Glomerular visceral epithelial cell (primary cell): ENCODE measurements at regions not wholly inside any gene's neighbourhood (a gene's known extent, or its start where the extent isn't known, plus 50 kb on each side); places are given as distances from the start of the nearest gene placed in this dataset.
"Not testable (repeated sequence)": the region's sequence is repeated elsewhere in the genome, so short reads cannot be mapped to it uniquely, and the experiment has no call there.

Experiments
- DNase-seq: peaks from one replicate; pipeline ENCODE4 v3.0.0-alpha.2; 2016; ENCODE audit errors: extremely low spot score

DNA sequence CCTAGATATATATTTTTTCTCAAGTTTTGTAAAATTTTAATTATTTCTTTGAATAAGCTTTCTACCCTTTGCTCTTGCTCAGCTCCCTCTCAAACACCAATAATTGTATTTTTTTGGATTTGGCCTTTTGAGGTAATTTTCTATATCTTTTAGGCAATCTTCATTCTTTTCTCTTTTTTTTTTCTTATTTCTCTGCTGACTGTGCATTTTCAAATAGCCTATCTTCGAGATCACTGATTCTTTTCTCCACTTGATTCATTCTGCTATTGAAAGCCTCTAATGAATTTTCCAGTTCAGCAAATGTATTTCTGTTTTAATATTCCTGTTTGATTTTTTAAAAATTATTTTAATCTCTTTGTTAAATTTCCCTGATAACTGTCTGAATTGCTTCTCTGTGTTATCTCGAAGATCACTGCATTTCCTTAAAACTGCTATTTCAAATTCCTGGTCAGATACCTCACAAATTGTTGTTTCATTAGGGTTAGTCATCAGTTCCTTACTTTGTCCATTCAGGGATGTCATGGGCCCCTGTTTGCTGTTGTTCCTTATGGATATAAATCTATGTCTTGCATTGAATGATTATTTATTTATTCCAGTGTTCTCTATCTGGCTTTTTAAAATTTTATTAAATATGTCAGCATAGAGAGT is 100.1 kb upstream of the UNC5B start:
- no peak for DNase-seq

DNA sequence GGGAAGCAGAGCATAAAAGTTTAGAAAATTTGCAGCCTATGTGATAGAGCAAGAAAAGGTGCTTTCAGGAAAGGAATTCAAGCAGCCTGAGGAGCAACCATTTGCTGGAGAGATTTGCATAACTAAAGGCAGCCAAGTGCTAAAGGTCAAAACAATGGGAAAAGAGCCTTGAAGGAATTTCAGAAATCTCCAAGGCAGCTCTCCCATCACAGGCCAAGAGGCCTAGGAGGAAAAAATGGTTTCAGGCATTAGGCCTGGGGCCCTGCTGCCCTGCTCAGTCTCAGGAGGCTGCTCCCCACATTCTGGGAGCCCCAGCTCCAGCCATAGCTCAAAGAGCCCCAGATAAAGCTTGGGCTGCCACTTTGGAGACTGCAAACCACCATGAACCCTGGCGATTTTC is 95.9 kb upstream of the UNC5B start:
- no peak for DNase-seq

DNA sequence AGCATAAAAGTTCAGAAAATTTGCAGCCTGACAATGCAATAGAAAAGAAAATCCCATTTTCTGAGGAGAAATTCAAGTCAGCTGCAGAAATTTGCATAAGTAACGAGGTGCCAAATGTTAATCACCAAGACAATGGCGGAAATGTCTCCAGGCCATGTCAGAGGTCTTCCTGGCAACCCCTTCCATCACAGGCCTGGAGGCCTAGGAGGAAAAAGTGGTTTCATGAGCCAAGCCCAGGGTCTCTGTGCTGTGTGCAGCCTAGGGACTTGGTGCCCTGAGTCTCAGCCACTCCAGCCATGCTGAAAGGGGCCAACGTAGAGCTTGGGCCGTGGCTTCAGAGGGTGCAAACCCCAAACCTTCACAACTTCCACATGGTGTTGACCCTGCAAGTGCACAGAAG is 94.8 kb upstream of the UNC5B start:
- not testable (repeated sequence) for DNase-seq

DNA sequence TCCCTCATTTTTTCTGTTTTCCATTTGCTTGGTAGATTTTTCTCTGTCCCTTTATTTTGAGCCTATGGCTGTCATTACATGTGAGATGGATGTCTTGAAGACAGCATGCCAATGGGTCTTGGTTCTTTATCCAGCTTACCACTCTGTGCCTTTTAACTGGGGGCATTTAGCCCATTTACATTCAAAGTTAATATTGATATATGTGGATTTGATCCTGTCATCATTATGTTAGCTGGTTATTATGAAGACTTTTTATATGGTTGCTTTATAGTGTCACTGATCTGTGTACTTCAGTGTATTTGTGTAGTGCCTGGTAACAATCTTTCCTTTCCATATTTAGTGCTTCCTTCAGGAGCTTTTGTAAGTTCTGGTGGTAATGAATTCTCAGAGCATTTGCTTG is 89.3 kb upstream of the UNC5B start:
- DNase-seq, result no peak

DNA sequence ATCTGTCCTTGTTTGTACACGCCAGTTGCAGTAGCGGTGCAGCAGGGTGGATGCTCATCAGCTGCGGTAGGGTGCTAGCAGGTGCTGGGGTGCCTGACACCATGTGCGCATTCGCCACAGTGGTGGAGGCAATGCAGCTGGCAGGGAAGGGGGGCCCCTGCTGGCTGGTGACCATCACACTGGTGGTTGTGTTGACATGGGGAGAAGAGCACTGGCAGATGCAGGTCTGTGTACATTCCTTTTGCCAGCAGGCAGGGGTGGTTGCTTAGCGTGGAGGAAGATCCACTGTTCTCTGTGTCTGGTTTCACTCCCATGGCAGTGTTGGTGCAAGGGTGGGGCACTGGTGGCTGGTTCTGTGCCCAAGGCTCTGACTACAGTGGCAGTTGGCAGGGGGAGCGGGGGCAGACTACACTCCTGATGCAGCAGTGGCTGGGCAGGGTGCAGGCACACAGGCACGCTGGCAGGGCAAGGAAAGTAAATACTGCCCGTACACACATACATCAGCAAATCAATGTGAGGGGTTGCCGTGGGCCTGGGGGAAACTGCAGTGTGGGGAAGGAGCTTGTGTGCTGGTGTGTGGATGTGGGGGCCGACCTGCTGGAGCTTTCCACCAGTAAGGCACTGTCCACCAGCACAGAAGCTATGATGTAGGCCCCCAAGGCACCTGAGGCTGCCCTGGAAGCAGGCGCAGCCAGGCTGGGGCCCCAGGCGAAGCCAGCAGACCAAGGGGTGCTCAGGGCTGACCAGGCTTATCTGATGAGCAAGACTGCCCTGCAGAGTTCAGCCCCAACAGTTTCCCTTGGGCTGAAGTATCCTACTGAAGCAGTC is 87.2 kb upstream of the UNC5B start:
- no peak for DNase-seq

DNA sequence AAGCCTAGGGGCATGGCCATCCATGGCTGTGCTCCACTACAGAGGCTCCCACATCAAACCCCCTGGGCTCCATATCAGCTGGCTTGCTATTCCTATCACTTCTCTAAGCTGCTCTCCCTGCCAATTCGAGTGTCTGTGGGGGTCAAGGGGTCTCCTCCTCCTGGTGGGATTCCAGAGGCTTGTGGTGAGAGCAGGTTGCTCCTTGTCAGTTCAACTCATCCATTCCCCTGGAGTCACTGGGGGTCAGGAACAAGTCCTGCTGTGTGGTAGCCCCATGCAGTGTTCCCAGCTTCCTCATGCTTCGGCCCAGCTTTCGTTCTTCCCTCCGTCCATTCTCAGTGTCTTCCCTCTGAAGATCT is 86.6 kb upstream of the UNC5B start:
- DNase-seq, result no peak

DNA sequence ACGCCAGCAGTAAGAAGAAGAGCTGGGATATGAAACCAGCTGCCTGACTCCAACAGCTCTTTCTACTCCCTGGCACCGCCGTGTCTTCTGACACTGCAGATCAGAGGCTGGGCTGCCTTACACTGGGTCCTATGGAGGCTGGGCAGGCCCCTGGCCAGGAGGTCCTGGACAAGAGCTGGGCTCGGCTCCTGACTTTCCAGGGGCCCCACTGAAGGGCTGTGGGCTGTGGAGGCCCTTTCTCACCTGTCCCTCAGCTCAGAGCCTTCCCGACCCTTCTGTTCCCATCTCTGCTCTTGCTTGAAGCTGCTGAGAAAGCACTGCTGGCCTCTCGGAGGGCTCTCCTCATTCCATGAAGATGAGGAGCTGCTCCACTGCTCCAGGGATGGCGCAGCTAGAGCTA is 85.9 kb upstream of the UNC5B start:
- no peak for DNase-seq

DNA sequence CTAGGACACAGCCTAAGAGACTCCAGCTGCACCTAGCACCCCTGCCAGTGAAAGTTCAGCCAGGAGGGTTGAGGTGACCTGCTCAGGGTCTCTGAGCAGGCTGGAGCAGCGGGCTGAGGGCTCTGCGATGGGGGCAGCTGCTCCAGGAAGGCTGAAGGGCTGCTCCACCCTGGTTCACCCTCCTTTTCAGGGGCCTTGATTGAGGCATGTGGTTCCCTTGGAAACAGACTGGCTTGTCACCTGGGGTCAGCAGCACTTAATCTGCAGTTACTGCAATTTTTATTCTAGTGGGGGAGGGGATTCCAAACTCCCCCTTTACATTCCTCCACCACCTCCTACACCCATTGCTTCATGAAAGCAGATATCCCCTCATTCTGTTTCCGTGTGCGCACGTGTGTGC is 85.3 kb upstream of the UNC5B start:
- no peak for DNase-seq

DNA sequence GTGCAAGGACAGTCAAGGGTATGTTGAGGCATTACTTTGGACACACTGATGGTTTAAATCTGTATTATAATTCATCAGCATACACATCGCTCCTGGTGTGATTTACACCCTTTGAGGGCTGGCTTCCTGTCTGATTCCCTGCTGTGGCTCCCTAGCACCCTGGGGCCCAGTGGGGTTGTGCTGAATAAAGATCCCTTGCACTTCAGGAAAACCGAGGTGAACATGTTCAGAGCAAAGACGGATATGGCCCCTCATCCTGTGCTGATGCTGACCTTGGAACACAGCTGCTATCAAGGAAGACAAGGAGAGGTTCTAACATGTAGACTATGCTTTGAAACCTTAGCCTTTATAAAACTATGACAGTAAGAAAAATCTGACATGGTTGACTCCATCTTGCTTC is 84.6 kb upstream of the UNC5B start:
- no peak for DNase-seq

DNA sequence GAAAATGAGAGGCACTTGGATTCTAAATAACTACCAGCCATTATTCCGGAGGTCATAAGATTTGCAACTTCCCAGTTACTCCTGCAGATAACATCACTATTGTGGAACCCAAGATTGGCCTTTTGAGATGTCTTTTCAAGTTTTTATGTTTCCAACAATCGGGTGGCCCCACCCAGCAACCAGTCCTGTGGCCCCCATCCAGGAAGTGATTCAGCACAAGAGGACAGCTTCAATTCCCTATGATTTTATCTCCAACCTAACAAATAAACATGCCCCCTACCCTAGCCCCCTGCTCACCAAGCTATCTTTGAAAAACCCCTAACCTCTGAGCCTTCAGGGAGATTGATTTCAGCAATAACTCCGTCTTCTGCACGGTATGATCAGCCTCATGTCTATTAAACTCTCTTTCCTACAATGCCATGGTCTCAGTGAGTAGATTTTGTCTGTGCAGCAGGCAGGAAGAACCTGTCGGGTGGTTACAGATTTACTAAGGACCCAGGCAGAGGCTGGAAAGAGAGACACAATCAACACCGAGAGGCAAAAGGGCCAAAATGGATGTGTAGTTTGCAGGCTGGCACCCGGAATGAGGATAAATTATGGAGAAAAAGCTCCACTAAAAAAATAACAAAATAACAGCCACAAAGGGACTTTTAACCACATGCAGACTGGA is 83.9 kb upstream of the UNC5B start:
- DNase-seq, result no peak

DNA sequence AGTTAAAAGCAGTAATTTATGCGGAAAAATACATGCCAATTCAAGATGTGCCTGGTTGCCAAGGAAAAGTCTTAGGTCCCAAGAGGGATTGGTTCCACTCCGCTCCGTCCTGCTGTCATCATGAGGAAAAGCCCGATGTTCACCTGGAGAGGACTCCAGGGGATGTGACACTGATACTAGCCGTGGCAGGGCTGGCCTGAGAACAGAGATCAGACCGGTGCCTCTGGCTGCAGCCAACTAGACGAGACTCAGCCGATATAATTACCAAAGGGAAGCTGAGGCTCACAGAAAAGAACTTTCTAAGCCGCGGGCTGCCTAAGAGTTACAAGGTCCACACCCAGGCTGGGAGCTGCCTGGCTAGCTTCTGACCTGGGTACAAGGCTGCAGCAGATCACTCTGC is 81.3 kb upstream of the UNC5B start:
- no peak for DNase-seq

DNA sequence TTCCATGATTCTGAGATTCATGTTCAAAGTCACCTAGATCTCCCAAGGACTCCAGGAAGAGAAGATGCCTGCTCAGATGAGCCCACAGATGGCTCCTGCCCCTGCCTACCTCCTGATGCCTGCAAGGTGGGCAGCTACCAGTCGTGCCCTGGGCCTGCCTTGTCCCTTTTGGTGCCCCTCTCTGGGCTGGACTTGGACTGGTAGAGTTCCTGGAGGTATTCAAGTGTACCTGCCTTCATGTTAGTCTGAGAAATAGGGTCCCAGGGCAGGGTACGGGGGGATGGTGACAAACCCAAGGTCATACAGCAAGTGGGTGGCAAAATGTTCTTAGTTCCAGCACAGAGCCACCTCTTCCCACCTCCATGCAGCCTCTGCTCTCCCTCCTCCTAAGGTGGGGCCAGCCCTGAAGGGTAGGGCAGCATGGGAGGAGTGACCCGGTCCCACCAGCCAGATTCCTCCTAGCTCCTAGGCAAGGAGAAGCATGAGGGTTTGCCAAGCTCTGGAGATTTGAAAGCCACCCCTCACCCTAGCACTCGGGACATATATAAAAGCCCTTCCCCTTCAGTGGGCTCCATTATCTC is 80.8 kb upstream of the UNC5B start:
- no peak for DNase-seq

DNA sequence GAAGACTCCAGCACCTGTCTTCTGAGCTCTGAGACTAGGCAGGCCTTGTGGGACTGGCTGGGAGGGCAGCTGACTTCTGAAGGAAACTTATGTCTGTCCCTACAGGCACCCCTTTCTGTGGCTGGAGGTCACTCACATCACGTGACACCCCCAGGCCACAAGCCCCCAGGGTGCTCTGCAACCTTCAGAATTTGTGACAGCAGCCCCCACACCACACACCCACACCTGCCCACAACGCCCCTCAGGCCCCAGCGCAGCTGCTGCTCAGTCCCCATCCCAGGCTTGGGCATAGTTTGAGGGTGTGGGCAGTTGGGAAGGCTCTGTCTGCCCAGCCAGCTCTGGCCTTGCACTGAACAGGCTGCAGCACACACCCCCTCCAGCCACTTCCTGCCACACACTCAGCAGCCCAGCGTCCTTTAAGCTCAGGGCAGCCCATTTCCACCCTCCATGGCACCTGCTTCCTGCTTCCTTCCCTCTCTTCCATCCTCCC is 80.0 kb upstream of the UNC5B start:
- no peak for DNase-seq

DNA sequence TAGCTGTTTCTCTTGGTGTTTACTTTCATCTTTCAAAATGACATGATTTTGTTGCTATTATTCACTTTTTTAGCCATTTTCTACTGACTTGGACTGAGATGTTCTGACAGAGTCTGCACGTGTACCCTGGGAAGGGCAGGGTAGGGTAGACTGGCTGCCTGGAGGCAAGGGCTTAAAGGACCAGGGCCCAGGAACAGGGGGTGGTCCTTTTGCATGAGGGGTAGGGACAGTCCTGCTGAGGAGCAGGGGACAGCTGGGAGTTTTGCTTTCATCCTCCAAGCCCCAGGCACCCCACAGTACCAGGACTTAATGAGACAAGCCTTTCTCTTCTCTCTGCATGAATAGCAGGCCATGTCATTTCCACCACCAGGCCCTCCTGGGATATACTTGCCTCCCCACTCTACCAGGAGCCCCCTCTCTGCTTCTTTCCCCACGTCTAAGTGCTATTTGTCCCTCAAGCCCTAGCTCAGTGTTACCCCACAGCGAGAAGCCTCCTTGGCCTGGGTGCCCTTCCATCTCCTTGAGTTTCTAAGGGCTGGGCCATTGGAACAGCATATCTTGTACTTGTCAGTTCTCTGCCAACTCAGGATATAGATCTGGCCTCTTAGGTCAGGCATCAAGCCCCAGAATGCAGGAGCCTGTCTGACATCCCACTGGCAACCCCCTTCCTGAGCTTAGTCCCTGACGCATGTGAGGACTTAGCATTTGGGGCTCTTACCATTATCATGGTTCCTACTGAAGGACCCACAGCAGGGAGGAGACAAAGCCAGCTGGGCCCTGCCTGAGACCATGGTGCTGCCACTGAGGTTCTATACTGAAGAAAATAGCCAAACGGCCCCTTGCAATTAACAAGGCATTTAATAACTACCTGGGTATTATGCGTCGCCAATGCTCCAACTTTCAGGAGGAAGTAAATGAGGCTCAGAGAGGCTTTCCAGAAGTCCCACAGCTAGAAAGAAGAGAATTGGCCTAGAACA is 78.4 kb upstream of the UNC5B start:
- no peak for DNase-seq

DNA sequence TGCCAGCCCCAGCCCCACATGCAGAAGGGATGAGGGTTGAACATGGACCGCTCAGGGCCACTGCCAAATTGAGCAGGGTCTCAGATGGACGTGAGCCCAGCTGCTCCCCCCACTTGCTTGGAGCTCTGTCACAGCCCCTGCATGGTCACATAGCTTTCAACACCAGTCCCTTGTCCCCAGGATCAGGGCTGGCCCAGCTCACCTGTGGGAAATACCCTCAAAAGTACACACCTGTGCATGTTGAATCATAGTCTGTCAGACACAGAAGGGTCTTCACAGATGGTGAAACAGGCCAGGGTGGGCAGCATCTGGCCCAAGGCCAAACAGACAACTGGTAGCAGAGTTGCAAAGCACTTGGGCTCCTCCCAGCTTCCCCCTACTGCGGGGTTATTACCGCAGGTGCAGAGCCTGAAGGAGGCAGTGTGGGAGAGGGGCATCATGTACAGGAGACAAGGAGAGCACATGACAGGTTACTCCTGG is 77.6 kb upstream of the UNC5B start:
- no peak for DNase-seq

DNA sequence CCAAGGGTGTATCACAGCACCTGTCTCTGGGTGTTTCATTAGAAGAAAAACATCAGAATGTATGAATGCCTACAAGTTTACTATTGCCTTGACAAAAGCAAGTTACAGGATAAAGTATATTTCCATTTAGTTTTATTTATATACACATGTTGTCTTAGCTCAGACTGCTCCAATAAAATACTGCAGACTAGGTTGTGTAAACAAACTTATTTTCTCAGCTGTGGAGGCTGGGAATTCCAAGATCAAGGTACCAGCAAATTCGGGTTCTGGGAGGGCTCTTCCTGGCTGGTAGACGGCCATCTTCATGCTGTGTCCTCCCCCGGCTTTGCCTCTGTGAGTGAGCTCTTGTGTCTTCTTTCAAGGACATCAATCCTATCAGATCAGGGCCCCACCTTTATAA is 77.1 kb upstream of the UNC5B start:
- DNase-seq, result no peak

DNA sequence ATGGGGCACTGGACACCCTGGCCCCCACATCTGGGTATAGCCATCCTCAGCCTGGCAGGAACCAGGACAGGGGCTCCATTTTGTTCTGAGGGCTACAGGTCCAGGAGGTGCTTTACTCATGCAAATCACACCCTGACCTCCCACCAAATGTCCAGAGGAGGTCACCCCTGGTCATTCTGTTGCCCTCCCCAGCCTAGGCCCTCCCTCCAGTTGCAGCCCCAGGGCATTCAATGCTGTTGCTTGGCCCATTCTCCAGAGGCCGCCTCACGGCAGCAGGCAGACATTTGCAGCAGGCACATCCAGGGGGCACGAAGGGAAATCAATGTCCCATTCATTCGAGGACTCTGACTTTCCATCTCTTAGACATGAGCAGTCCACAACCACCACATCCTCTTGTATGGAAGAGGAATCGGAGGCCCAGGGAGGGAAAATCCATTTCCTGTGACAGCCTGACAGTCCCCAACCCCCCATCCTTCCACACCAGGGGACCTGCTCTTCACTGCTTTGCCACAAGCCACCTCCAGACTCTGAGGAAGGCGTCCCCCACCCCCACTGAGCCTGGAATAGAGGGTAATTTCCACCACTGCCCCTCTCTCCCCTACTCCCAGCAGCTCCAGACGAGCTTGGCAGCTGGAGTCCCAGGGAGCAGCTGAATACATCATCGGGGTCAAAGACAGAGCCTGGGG is 76.2 kb upstream of the UNC5B start:
- no peak for DNase-seq

DNA sequence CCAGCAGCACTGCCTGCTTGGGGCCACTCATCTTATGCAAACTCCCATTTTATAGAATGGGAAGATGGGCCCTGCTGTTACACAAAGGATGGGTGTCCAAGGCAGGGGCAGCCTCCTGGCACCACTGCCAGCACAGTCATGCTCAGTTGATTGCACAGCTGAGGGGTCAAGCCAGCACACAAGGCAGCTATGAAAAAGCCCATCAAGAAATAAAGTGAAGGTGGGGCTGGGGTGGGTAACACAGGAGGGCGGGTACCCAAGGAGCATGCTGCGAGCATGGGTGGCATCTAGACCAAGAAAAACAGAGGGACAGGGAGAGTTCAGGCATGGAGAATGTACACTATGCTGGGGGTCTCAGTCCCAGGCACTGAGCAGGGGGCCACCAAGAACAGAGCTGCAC is 74.7 kb upstream of the UNC5B start:
- no peak for DNase-seq

DNA sequence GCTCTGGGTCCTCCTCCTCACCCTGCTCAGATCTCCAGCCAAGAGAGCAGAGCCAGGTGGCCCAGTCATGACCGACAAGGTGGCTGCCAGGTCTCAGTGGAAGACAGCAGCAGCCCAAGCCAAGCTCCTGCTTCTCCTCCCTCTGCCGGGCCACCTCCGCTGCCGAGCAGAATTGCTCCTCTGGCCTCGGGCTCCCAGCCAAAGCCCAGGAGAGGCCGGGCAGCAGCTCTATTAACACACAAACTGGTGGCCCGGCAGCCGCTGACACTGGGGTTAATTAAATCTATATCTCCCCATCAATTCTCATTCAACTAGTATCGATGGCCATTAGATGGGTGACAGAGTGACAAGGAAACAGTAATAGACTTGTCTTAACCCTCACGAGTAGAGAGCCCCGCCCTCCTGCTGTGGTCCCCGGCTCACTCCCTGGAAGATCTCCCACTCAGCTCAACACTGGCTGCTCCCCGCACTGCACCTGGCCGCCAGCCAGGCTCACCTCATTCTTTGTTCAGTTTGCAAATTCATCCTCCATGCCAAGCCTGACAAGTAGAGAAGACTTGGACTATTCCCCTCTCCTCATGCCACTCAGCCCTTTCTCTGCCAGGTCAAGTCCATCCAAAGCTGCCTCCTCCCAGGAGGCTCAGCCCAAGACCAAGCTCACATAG is 74.1 kb upstream of the UNC5B start:
- DNase-seq, result no peak

DNA sequence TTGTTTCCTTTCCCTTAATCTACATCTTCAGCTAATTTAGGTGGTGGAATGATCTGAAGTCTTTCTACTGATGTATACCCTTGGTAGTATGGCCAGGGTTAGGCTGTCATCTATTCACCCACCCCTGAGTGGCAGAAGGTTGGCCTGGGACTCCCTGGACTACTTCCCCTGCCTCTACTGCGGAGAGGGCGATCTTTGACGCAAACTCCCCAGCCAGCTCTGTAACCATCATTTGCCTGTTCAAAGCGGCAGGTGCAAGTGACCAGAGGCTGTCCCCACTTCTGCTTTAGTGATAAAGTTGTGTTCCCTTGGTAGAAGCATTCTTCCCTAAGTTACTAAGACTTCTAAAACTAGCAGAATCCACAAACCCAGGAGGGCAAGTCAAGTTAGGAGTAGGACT is 70.8 kb upstream of the UNC5B start:
- DNase-seq, result no peak
